ENCODE measurements at regions not wholly inside any gene's neighbourhood (a gene's known extent, or its start where the extent isn't known, plus 50 kb on each side); places are given as distances from the start of the nearest gene placed in this dataset.

DNA sequence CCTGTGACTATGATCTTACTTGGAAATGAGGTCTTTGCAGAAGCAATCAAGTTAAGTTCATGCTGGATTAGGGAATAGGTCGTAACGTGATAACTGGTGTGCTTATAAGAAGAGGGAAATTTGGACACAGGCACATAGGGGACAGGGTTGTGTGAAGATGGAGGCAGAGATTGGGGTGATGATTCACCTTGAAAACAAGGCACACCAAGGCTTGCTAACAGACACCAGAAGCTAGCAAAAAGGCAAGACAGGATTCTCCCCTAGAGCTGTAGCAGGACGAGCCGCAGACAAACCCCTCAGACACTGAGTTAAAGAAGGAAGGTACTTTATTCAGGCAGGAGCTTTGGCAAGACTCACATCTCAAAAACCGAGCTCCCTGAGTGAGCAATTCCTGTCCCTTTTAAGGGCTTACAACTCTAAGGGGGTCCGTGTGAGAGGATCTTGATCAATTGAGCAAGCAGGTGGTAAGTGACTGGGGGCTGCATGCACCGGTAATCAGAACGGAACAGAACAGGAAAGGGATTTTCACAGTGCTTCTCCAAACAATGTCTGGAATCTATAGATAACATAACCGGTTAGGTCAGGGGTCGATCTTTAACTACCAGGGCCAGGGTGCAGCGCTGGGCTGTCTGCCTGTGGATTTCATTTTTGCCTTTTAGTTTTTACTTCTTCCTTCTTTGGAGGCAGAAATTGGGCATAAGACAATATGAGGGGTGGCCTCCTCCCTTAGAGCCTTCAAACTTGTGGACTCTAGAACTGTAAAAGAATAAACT is 57.5 kb upstream of the S1PR3 start:
- H3K4me1 ChIP-seq: peaks cover 7% of the 10 kb centered on the region
- intact Hi-C loops (cut with DNase I): no loop called here
- no peaks in the 10 kb centered on the region for H3K36me3 ChIP-seq (replicated peaks in 1 of 2; ENCODE audit: insufficient read depth in 1 of 2, low read depth in 2 of 2)
- DNase-seq: no peak
- H3K4me3 ChIP-seq: no peak overlapping the region
- ATAC-seq: no peak
- 44% methylated on average over 10 to 11 of the region's 11 CpGs for WGBS, 2 donors
- no peak overlapping the region for H3K27ac ChIP-seq
- TF ChIP-seq POLR2A (IDR thresholded peaks at IDR 0.05): no peak
- TF ChIP-seq, protein P1, sequence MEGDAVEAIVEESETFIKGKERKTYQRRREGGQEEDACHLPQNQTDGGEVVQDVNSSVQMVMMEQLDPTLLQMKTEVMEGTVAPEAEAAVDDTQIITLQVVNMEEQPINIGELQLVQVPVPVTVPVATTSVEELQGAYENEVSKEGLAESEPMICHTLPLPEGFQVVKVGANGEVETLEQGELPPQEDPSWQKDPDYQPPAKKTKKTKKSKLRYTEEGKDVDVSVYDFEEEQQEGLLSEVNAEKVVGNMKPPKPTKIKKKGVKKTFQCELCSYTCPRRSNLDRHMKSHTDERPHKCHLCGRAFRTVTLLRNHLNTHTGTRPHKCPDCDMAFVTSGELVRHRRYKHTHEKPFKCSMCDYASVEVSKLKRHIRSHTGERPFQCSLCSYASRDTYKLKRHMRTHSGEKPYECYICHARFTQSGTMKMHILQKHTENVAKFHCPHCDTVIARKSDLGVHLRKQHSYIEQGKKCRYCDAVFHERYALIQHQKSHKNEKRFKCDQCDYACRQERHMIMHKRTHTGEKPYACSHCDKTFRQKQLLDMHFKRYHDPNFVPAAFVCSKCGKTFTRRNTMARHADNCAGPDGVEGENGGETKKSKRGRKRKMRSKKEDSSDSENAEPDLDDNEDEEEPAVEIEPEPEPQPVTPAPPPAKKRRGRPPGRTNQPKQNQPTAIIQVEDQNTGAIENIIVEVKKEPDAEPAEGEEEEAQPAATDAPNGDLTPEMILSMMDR (IDR thresholded peaks at IDR 0.05): no peak
- H3K9me3 ChIP-seq: no peaks in the 10 kb centered on the region
- H3K27me3 ChIP-seq: no peaks in the 10 kb centered on the region

DNA sequence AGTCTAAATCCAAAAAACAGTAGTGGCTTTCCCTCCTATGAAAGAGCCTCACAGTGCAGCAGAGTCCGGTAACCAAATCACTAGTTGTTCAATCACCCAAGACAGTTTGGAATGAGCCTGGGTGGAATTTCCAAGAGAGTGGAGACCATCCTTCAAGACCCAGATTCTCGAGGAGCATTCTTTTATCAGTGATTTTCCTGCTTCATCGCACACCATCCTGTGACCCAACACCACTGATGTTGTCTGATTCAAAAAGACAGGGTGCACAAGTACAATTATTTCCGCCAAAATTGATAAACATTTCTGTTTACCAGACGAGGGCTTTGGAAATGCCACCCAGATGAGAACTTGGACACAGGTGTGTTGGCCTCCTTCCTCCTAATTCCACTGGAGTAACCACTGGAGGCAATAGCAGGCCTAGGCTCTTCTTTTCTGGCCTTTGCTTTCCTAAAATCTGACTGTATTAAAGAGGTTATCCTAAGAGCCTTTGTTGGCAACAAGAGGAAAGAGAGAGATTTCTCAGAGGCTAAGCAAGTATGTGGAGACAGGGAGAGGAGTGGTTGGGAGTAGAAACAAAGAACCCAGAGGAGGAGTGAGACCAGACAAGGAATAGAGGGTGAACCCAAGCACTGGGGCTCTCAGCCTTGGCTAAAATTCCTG is 56.3 kb upstream of the S1PR3 start:
- Histone ChIP-seq H3K9me3 (no peaks in the 10 kb centered on the region), H3K36me3 (replicated peaks in 1 of 2; ENCODE audit: insufficient read depth in 1 of 2, low read depth in 2 of 2) (no peaks in the 10 kb centered on the region), H3K4me1 (peaks cover 7% of the 10 kb centered on the region), H3K27ac (no peak overlapping the region), H3K4me3 (no peak overlapping the region), H3K27me3 (no peaks in the 10 kb centered on the region)
- DNase-seq (no peak), ATAC-seq (no peak)
- no peak for TF ChIP-seq POLR2A (IDR thresholded peaks at IDR 0.05)
- TF ChIP-seq, protein P1 (IDR thresholded peaks at IDR 0.05): no peak
- intact Hi-C loops (cut with DNase I): no loop called here
- WGBS, 2 donors: 56 to 69% methylated on average over 5 of the region's 5 CpGs

DNA sequence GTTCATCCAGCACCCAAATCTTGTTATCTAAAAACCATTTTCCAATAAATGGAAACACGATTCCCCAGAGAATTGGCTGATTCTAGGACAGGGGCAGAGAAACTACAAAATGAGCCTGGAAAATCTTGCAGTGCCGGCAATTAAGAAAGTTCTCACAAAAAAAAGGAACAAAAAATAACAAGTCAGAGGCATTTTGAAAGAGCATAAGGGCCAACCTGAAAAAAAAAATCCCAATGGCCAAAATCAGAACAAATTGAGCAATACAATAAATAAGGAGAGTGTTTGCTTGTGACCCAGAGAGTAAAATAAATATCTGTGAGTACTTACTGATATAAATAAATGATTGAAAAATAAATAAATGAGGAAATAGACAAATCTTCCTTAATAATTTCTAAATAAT is 55.1 kb upstream of the S1PR3 start:
- Histone ChIP-seq H3K27ac (no peak overlapping the region), H3K4me1 (peaks cover 14% of the 10 kb centered on the region), H3K27me3 (no peaks in the 10 kb centered on the region), H3K4me3 (no peak overlapping the region), H3K9me3 (no peaks in the 10 kb centered on the region), H3K36me3 (replicated peaks in 1 of 2; ENCODE audit: insufficient read depth in 1 of 2, low read depth in 2 of 2) (no peaks in the 10 kb centered on the region)
- no peak for TF ChIP-seq POLR2A (IDR thresholded peaks at IDR 0.05)
- TF ChIP-seq, protein P1 (IDR thresholded peaks at IDR 0.05): no peak
- no peak for ATAC-seq
- intact Hi-C loops (cut with DNase I): no loop called here
- DNase-seq: no peak
- WGBS, 2 donors: 75 to 81% methylated on average over 2 of the region's 2 CpGs

DNA sequence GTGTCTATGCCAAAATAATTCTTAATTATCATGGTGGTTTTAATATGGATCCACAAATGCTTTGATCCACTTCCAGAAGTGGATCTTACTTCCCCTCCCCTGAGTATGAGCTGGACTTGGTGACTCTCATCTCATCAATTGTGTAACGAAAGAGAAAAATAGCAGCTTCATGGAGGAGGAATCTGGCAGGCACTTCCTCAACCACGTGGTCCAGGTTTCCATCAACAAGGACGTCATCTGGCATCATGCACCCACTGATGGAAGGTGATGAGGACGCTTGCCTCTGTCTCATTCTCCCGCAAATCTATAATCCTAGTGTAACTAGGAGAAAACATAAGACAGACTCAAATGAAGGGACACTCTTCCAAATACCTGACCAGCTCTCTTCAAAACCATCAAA is 54.6 kb upstream of the S1PR3 start:
- H3K9me3 ChIP-seq: no peaks in the 10 kb centered on the region
- DNase-seq (no peak), ATAC-seq (no peak)
- TF ChIP-seq, protein P1 (IDR thresholded peaks at IDR 0.05): no peak
- TF ChIP-seq POLR2A (IDR thresholded peaks at IDR 0.05): no peak
- WGBS, 2 donors: 63 to 69% methylated on average over 5 of the region's 5 CpGs
- peaks cover 19% of the 10 kb centered on the region for H3K4me1 ChIP-seq
- no peaks in the 10 kb centered on the region for H3K27me3 ChIP-seq
- H3K36me3 ChIP-seq (replicated peaks in 1 of 2; ENCODE audit: insufficient read depth in 1 of 2, low read depth in 2 of 2): no peaks in the 10 kb centered on the region
- H3K4me3 ChIP-seq: no peak overlapping the region
- H3K27ac ChIP-seq: no peak overlapping the region
- intact Hi-C loops (cut with DNase I): no loop called here

Data from body of pancreas (tissue), 4 donors.